ENCODE measurements at regions not wholly inside any gene's neighbourhood (a gene's known extent, or its start where the extent isn't known, plus 50 kb on each side); places are given as distances from the start of the nearest gene placed in this dataset.

- Mint-ChIP-seq H3K27ac (ENCODE audit: unreplicated experiment) (no peak overlapping the region), H3K4me1 (ENCODE audit: unreplicated experiment) (no peaks in the 10 kb centered on the region)
- TF ChIP-seq CTCF (IDR thresholded peaks at IDR 0.05), result no peak
These were observed 170.2 kb upstream of the FREM1 start for GRCh38 chr9:15080401-15080800.

DNA sequence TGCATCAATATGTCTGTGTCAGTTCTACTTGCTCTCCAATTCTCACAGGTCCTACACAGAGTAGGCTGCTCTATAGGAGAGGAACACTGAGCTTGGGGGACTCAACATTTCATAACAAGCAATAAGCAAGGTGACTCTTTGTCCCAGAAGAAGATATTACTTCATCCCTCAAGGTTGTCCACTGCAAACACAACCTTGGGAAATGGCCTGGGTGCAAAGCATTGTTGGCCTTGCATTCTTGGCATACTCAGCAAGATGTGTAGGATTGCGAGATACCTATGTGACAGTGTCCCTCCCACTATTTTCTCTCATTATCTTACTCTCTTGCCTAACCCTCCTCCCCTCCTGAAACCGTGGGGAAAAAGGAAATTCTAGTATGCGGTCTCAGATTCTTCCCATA, 169.8 kb upstream of the FREM1 start:
- H3K27me3 Mint-ChIP-seq (ENCODE audit: unreplicated experiment), result peaks cover 21% of the 10 kb centered on the region
- no peak for TF ChIP-seq CTCF (IDR thresholded peaks at IDR 0.05)
- no peak overlapping the region for H3K27ac Mint-ChIP-seq (ENCODE audit: unreplicated experiment)
- H3K36me3 Mint-ChIP-seq (ENCODE audit: unreplicated experiment), result no peaks in the 10 kb centered on the region
- H3K4me1 Mint-ChIP-seq (ENCODE audit: unreplicated experiment), result no peaks in the 10 kb centered on the region
- no peak overlapping the region for H3K4me3 Mint-ChIP-seq (ENCODE audit: unreplicated experiment)
- DNase-seq (ENCODE audit: extremely low spot score, unreplicated experiment), result no peak
- H3K9me3 Mint-ChIP-seq (ENCODE audit: unreplicated experiment), result no peaks in the 10 kb centered on the region

More at GRCh38 chr9:15080401-15080800, 170.2 kb upstream of the FREM1 start:
- no peaks in the 10 kb centered on the region for H3K9me3 Mint-ChIP-seq (ENCODE audit: unreplicated experiment)
- no peak overlapping the region for H3K4me3 Mint-ChIP-seq (ENCODE audit: unreplicated experiment)
- no peak for DNase-seq (ENCODE audit: extremely low spot score, unreplicated experiment)
- no peaks in the 10 kb centered on the region for H3K36me3 Mint-ChIP-seq (ENCODE audit: unreplicated experiment)
- peaks cover 19% of the 10 kb centered on the region for H3K27me3 Mint-ChIP-seq (ENCODE audit: unreplicated experiment)

DNA sequence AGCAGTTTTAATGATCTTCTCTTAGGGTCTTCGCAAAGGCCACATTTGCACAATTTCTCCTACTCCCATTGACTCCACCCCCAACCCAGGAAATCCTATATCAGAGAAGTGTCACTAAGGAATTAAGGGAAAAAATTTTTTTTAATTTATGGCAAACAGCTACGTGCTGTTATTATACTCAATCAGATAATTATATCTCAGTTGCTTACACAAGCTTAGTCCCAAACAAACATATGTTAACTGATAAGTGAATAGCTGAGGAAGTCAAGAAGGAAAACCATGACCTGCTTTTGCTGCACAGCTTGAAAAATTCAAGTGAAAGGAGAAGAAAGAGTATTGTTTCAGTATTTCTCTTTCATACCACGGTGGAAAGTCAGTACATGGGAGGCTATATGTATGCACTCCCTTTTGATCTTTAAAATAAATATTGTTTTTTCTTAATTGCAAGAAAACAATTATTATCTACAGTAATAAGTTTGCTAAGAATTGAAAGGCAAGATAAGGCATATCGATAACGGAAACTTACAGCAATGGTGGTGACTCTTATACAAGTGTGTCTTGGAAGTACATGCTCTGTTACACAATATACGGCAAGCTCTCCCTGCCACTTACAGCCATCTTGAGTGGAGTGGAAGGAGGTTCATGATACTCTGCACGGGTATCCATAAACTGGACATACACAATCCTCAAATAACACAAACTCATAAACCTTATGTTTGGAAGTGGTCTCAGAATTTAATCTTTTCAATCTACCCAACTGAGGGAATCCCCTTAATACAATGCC, 167.9 kb upstream of the FREM1 start:
- peaks cover 38% of the 10 kb centered on the region for H3K27me3 Mint-ChIP-seq (ENCODE audit: unreplicated experiment)
- TF ChIP-seq CTCF (IDR thresholded peaks at IDR 0.05), result no peak
- H3K4me1 Mint-ChIP-seq (ENCODE audit: unreplicated experiment), result no peaks in the 10 kb centered on the region
- H3K4me3 Mint-ChIP-seq (ENCODE audit: unreplicated experiment), result no peak overlapping the region
- DNase-seq (ENCODE audit: extremely low spot score, unreplicated experiment), result no peak
- H3K27ac Mint-ChIP-seq (ENCODE audit: unreplicated experiment), result no peak overlapping the region
- no peaks in the 10 kb centered on the region for H3K36me3 Mint-ChIP-seq (ENCODE audit: unreplicated experiment)
- no peaks in the 10 kb centered on the region for H3K9me3 Mint-ChIP-seq (ENCODE audit: unreplicated experiment)

DNA sequence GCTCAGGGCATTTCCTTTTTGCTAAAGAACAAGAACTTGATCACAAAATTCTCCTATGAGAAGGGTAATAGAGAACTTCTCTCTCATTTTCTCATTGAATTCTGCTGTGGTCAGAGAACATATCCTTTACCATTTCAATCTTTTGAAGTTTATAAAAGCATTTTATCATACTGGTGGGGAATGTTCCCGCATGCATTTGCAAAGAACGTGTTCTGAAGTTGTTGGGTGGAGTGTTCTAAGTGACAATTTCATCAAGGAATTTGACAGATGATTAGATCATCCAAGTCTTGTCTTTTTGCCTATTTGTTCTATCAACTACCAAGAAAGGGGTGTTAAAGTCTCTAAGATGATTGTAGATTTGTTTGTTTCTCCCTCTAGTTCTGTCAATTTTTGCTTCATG, 163.4 kb upstream of the FREM1 start:
- Mint-ChIP-seq H3K4me3 (ENCODE audit: unreplicated experiment) (no peak overlapping the region), H3K4me1 (ENCODE audit: unreplicated experiment) (no peaks in the 10 kb centered on the region), H3K9me3 (ENCODE audit: unreplicated experiment) (no peaks in the 10 kb centered on the region), H3K27ac (ENCODE audit: unreplicated experiment) (no peak overlapping the region), H3K27me3 (ENCODE audit: unreplicated experiment) (peaks cover 62% of the 10 kb centered on the region), H3K36me3 (ENCODE audit: unreplicated experiment) (no peaks in the 10 kb centered on the region)
- no peak for DNase-seq (ENCODE audit: extremely low spot score, unreplicated experiment)
- TF ChIP-seq CTCF (IDR thresholded peaks at IDR 0.05), result no peak

DNA sequence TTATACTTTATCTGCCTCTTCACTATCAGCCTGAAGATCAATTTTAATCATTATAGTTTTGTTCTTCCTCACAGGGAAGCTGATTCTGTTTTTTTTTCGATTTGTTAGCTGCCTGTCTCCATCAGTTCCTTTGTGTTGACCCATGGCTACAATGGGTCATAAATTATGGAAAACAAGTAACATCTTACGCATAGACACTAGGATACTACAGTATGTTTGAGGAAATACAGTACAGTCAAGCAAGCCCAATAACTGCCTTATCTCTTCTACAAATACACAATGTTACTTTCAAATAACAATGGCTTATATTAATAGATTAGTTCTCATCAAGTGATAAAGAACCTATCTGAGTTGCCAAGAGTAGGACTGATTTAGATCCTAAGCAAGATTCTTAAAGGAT, 160.5 kb upstream of the FREM1 start:
- DNase-seq (ENCODE audit: extremely low spot score, unreplicated experiment), result no peak
- Mint-ChIP-seq H3K4me1 (ENCODE audit: unreplicated experiment) (no peaks in the 10 kb centered on the region), H3K9me3 (ENCODE audit: unreplicated experiment) (no peaks in the 10 kb centered on the region), H3K27ac (ENCODE audit: unreplicated experiment) (no peak overlapping the region), H3K27me3 (ENCODE audit: unreplicated experiment) (peaks cover 60% of the 10 kb centered on the region), H3K36me3 (ENCODE audit: unreplicated experiment) (no peaks in the 10 kb centered on the region), H3K4me3 (ENCODE audit: unreplicated experiment) (no peak overlapping the region)
- TF ChIP-seq CTCF (IDR thresholded peaks at IDR 0.05), result no peak
